SK-N-MC (cell line): ENCODE measurements at regions not wholly inside any gene's neighbourhood (a gene's known extent, or its start where the extent isn't known, plus 50 kb on each side); places are given as distances from the start of the nearest gene placed in this dataset.

Source experiments
- EZH2 ChIP-seq: fragments of 200-600 bp; sonication (generic); IDR thresholded peaks from one replicate; pipeline ENCODE4 v1.6.1; 2017; ENCODE audit warnings: antibody characterized with exemption
- POLR2AphosphoS5 ChIP-seq: IDR thresholded peaks from 2 replicates; pipeline ENCODE4 v1.6.1; 2012; ENCODE audit warnings: mild to moderate bottlenecking, low read depth, low read length, borderline replicate concordance

GRCh38 chr12:67929384-67929772 lies 59.9 kb upstream of the IFNG-AS1 start:
- TF ChIP-seq EZH2, result no peak
- no peak for TF ChIP-seq POLR2AphosphoS5
